Gastroesophageal sphincter (tissue), 3 donors: ENCODE measurements at regions not wholly inside any gene's neighbourhood (a gene's known extent, or its start where the extent isn't known, plus 50 kb on each side); places are given as distances from the start of the nearest gene placed in this dataset.

ENCODE experiments used
- POLR2A ChIP-seq, 2 donors: fragments of 450-650 bp; IDR thresholded peaks; one replicate each; pipeline ENCODE4 v1.6.1; 2017; ENCODE audit warnings: antibody characterized with exemption in 2 of 2, mild to moderate bottlenecking in 2 of 2, moderate library complexity in 1 of 2
- TF ChIP-seq, protein P1 (sequence below), 4 experiments: fragments of 200-600 bp in 2 of 4; fragments of 450-650 bp in 2 of 4; sonication (generic) in 1 of 4; IDR thresholded peaks; one replicate each; pipeline ENCODE4 v1.5.1; 2017 to 2019; ENCODE audit warnings: antibody characterized with exemption in 4 of 4, mild to moderate bottlenecking in 2 of 4, moderate library complexity in 2 of 4

DNA sequence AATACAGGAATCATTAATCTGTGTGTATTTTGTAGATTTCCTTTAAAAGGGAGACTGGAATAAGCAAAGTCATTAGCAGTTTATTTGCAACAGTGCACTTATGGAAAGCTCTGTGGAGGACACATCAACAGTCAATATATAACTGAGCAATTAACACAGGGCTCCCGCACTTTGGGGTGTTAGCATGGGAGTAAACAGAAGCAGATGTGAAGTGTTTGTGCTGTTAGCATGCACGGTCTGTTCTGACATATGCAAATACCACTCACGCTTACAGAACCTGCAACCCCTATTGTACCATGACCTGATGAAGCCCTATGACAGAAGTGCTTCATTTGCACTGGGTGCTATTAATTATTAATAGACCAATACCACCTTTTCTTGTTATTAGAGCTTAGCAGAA lies 118.9 kb downstream of the PPP1R3A start:
- TF ChIP-seq, protein P1, sequence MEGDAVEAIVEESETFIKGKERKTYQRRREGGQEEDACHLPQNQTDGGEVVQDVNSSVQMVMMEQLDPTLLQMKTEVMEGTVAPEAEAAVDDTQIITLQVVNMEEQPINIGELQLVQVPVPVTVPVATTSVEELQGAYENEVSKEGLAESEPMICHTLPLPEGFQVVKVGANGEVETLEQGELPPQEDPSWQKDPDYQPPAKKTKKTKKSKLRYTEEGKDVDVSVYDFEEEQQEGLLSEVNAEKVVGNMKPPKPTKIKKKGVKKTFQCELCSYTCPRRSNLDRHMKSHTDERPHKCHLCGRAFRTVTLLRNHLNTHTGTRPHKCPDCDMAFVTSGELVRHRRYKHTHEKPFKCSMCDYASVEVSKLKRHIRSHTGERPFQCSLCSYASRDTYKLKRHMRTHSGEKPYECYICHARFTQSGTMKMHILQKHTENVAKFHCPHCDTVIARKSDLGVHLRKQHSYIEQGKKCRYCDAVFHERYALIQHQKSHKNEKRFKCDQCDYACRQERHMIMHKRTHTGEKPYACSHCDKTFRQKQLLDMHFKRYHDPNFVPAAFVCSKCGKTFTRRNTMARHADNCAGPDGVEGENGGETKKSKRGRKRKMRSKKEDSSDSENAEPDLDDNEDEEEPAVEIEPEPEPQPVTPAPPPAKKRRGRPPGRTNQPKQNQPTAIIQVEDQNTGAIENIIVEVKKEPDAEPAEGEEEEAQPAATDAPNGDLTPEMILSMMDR (IDR thresholded peaks at IDR 0.05), result no peak
- TF ChIP-seq POLR2A (IDR thresholded peaks at IDR 0.05), result no peak
